NCI-H82 (cell line): ENCODE measurements at regions not wholly inside any gene's neighbourhood (a gene's known extent, or its start where the extent isn't known, plus 50 kb on each side); places are given as distances from the start of the nearest gene placed in this dataset.

ENCODE experiments used
- DNase-seq: peaks from one replicate; lab custom pipeline; 2025; lab: John Stamatoyannopoulos, UW

- DNase-seq = no peak
These were observed 512.1 kb upstream of the LRRC4C start for GRCh38 chr11:41971592-41971991.

- no peak for DNase-seq
These were observed 519.5 kb upstream of the LRRC4C start for GRCh38 chr11:41978945-41979344.

GRCh38 chr11:41980741-41981140, 521.3 kb upstream of the LRRC4C start:
- no peak for DNase-seq

- no peak for DNase-seq
These were observed 522.8 kb upstream of the LRRC4C start for GRCh38 chr11:41982276-41982675.

- DNase-seq = no peak
These were observed 523.5 kb upstream of the LRRC4C start for GRCh38 chr11:41982975-41983374.

GRCh38 chr11:41983475-41983874, 524.0 kb upstream of the LRRC4C start:
- no peak for DNase-seq

- DNase-seq = no peak
These were observed 524.6 kb upstream of the LRRC4C start for GRCh38 chr11:41984023-41984422.

- DNase-seq = no peak
These were observed 526.3 kb upstream of the LRRC4C start for GRCh38 chr11:41985799-41986198.

GRCh38 chr11:41988951-41989572, 529.6 kb upstream of the LRRC4C start:
- DNase-seq = no peak

GRCh38 chr11:41989823-41990380, 530.5 kb upstream of the LRRC4C start:
- no peak for DNase-seq

GRCh38 chr11:41996533-41996932, 537.1 kb upstream of the LRRC4C start:
- peak; percentile 22 for DNase-seq

- DNase-seq = no peak
These were observed 538.5 kb upstream of the LRRC4C start for GRCh38 chr11:41997844-41998401.

GRCh38 chr11:41999066-41999465, 539.6 kb upstream of the LRRC4C start:
- DNase-seq = peak; percentile 4

- DNase-seq = no peak
These were observed 544.3 kb upstream of the LRRC4C start for GRCh38 chr11:42003801-42004200.

GRCh38 chr11:42006766-42007165, 547.3 kb upstream of the LRRC4C start:
- DNase-seq = no peak

- DNase-seq = no peak
These were observed 552.8 kb upstream of the LRRC4C start for GRCh38 chr11:42012271-42012670.

- DNase-seq = no peak
These were observed 554.3 kb upstream of the LRRC4C start for GRCh38 chr11:42013656-42014201.

GRCh38 chr11:42021911-42022310, 562.5 kb upstream of the LRRC4C start:
- DNase-seq = no peak

GRCh38 chr11:42023267-42023666, 563.8 kb upstream of the LRRC4C start:
- DNase-seq = no peak

- no peak for DNase-seq
These were observed 565.8 kb upstream of the LRRC4C start for GRCh38 chr11:42025121-42025803.

- no peak for DNase-seq
These were observed 575.4 kb upstream of the LRRC4C start for GRCh38 chr11:42034826-42035225.

GRCh38 chr11:42036201-42036600, 576.7 kb upstream of the LRRC4C start:
- no peak for DNase-seq

GRCh38 chr11:42043312-42043711, 583.9 kb upstream of the LRRC4C start:
- DNase-seq = no peak
